PC-9 (cell line): ENCODE measurements at regions not wholly inside any gene's neighbourhood (a gene's known extent, or its start where the extent isn't known, plus 50 kb on each side); places are given as distances from the start of the nearest gene placed in this dataset.

Source experiments
- EZH2 ChIP-seq: fragments of 200-600 bp; sonication (generic); IDR thresholded peaks from 2 replicates; pipeline ENCODE4 v1.8.0; 2017; ENCODE audit warnings: antibody characterized with exemption, low read depth
- TF ChIP-seq, protein P1 (sequence below): fragments of 200-600 bp; sonication (generic); conservative IDR thresholded peaks from 2 replicates; pipeline ENCODE4 v1.6.1; 2017; ENCODE audit warnings: mixed run types, antibody characterized with exemption, mild to moderate bottlenecking, moderate library complexity

DNA sequence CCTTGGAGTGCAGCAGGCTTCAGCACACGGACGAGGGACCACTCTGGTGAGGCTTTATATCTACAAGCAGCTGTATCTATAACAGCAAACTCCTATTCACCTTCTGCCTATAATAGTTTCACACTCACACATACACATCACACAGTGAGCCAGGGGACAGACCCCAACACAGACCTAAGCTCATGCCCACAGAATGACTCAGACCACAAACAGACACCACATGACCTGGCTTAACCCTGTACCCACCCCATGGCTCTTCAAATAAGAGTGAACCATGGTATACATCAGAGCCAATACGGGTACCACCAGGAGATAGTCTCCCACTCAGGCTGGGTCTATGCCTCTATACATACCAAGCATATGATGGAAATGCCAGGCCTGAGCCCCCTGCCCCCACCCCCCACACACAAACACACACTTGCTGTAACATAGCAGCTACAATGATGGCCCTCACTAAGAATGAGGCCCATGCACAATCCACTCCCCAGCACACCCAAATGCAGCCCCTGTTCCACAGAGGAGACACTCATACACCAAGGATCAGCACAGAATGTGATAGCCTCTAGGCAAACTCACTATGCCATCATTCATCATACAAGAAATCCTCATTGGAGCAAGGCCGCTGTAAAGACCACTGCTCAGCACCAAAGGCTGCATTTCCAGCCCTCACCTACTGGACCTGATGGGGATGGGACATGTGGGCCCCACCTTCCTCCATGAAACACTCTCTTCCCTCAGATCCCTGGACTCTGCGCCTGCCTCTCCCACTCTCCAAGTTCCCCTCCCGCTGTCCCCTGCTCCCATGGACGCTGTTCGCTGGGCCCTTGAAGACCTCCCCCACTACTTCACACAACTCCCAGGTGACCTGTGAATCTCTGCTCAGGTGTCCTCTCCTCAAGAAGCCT, 62.1 kb upstream of the XIAP start:
- TF ChIP-seq, protein P1, sequence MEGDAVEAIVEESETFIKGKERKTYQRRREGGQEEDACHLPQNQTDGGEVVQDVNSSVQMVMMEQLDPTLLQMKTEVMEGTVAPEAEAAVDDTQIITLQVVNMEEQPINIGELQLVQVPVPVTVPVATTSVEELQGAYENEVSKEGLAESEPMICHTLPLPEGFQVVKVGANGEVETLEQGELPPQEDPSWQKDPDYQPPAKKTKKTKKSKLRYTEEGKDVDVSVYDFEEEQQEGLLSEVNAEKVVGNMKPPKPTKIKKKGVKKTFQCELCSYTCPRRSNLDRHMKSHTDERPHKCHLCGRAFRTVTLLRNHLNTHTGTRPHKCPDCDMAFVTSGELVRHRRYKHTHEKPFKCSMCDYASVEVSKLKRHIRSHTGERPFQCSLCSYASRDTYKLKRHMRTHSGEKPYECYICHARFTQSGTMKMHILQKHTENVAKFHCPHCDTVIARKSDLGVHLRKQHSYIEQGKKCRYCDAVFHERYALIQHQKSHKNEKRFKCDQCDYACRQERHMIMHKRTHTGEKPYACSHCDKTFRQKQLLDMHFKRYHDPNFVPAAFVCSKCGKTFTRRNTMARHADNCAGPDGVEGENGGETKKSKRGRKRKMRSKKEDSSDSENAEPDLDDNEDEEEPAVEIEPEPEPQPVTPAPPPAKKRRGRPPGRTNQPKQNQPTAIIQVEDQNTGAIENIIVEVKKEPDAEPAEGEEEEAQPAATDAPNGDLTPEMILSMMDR: no peak
- TF ChIP-seq EZH2: no peak
